Esophagus squamous epithelium (tissue), 5 donors: ENCODE measurements at regions not wholly inside any gene's neighbourhood (a gene's known extent, or its start where the extent isn't known, plus 50 kb on each side); places are given as distances from the start of the nearest gene placed in this dataset.

Experiments used
- DNase-seq: peaks from one replicate; lab custom pipeline; 2025; lab: John Stamatoyannopoulos, UW
- H3K27ac ChIP-seq, 4 donors: fragments of 200-600 bp; sonication (generic); one replicate each; pipeline ENCODE4 v1.5.1; 2016 to 2019; ENCODE audit warnings: mild to moderate bottlenecking in 1 of 4
- H3K27me3 ChIP-seq, 4 donors: fragments of 200-600 bp; sonication (generic); 1 replicate in 3 of 4; 2 replicates in 1 of 4; pipeline versions ENCODE4 v1.5.1 to v1.6.0; 2017 to 2021; ENCODE audit warnings: antibody characterized with exemption in 1 of 4
- H3K36me3 ChIP-seq, 3 donors: fragments of 200-600 bp; sonication (generic); one replicate each; pipeline ENCODE4 v1.5.1; 2016 to 2019
- H3K4me1 ChIP-seq, 3 donors: fragments of 200-600 bp; sonication (generic); one replicate each; pipeline ENCODE4 v1.5.1; 2017 to 2019
- H3K4me3 ChIP-seq, 4 donors: fragments of 200-600 bp; sonication (generic); 1 replicate in 3 of 4; 2 replicates in 1 of 4; pipeline ENCODE4 v1.5.1; 2016 to 2019; ENCODE audit warnings: mild to moderate bottlenecking in 2 of 4, moderate library complexity in 1 of 4
- H3K9me3 ChIP-seq, 3 donors: fragments of 200-600 bp; sonication (generic); one replicate each; pipeline ENCODE4 v1.5.1; 2016 to 2019
- CTCF ChIP-seq, 6 experiments: fragments of 450-650 bp in 4 of 6; fragments of 200-600 bp in 2 of 6; sonication (generic) in 2 of 6; IDR thresholded peaks; one replicate each; pipeline ENCODE4 v1.5.1; 2016 to 2019; ENCODE audit warnings: antibody characterized with exemption in 6 of 6, mild to moderate bottlenecking in 4 of 6, moderate library complexity in 4 of 6
- POLR2A ChIP-seq, 4 donors: fragments of 450-650 bp; IDR thresholded peaks; one replicate each; pipeline ENCODE4 v1.6.1; 2017; ENCODE audit warnings: antibody characterized with exemption in 4 of 4, mild to moderate bottlenecking in 4 of 4, moderate library complexity in 3 of 4
- WGBS, 2 donors: methylation state at CpG; one replicate each; pipeline ENCODE4 v1.1.5; 2018; 5-methylcytosine and 5-hydroxymethylcytosine counted together
- intact Hi-C: fragments of 100-400 bp; cut with DNase I; formaldehyde crosslinking; loops from one replicate; pipeline ENCODE4 v1.15.0; 2022
- donor health status: DM: yes; HTN: yes; CAD: no.

- H3K27me3 ChIP-seq = no peaks in the 10 kb centered on the region
- 67 to 85% methylated on average over 1 of the region's 1 CpG for WGBS, 2 donors
Measured at GRCh38 chr2:164234074-164234473, 387.2 kb downstream of the GRB14 start.

DNA sequence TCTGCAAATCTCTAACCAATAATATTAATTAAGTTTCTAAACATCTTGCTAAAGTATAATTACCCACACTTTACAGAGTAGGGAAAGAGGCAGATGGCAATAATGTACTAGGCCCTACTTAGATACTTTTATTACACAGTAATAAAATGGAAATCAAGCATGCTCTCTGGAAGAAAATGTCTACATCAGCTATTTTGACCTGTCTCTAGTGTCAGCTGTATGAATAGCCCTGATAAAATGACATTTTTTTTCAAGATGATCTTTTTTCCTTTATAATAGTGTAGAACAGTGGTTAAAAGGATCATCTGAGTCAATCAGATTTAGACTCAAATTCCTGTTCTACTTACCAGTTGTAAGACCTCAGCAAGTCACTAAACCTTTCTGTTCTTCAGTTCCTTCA is 397.3 kb downstream of the GRB14 start:
- Histone ChIP-seq H3K36me3 (no peaks in the 10 kb centered on the region), H3K9me3 (no peaks in the 10 kb centered on the region), H3K27ac (no peak overlapping the region), H3K27me3 (no peaks in the 10 kb centered on the region), H3K4me3 (no peak overlapping the region), H3K4me1 (no peaks in the 10 kb centered on the region)
- TF ChIP-seq POLR2A (IDR thresholded peaks at IDR 0.05) = no peak
- intact Hi-C loops = no loop called here
- no peak for DNase-seq

More at GRCh38 chr2:164234074-164234473, 387.2 kb downstream of the GRB14 start:
- no peak overlapping the region for H3K4me3 ChIP-seq
- intact Hi-C loops = no loop called here
- H3K9me3 ChIP-seq = no peaks in the 10 kb centered on the region
- no peak for DNase-seq
- no peaks in the 10 kb centered on the region for H3K4me1 ChIP-seq
- no peak overlapping the region for H3K27ac ChIP-seq
- H3K36me3 ChIP-seq = no peaks in the 10 kb centered on the region
- TF ChIP-seq CTCF (IDR thresholded peaks at IDR 0.05) (no peak), POLR2A (IDR thresholded peaks at IDR 0.05) (no peak)

DNA sequence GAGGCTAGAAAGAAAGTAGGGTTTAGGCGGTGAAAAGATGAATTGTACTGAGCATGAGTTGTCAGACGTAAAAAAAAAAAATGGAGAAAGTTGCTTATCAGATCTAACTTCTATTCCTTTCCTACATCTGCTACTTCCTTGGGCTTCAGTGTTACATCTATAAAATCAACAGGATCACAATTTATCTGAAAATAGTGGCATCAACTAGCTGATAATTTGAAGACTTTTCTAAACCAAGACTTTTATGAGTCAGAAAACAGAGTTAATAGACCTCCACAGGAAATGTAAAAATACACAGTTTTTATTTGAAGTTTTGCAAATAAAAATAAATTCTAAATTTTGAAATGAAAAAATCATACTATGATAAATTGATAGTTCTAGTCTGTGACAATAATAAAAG is 399.8 kb downstream of the GRB14 start:
- no peak for TF ChIP-seq POLR2A (IDR thresholded peaks at IDR 0.05)
- TF ChIP-seq CTCF (IDR thresholded peaks at IDR 0.05) = no peak
- WGBS, 2 donors = 60 to 77% methylated on average over 2 of the region's 2 CpGs
- no peaks in the 10 kb centered on the region for H3K27me3 ChIP-seq
- H3K27ac ChIP-seq = no peak overlapping the region
- no peaks in the 10 kb centered on the region for H3K4me1 ChIP-seq
- DNase-seq = no peak
- no peaks in the 10 kb centered on the region for H3K36me3 ChIP-seq
- H3K9me3 ChIP-seq = no peaks in the 10 kb centered on the region
- H3K4me3 ChIP-seq = no peak overlapping the region
- intact Hi-C loops = no loop called here

GRCh38 chr2:164220265-164220664 is 401.0 kb downstream of the GRB14 start:
- H3K36me3 ChIP-seq = no peaks in the 10 kb centered on the region
- no peak overlapping the region for H3K4me3 ChIP-seq
- H3K27ac ChIP-seq = no peak overlapping the region
- no peak for DNase-seq
- intact Hi-C loops = no loop called here
- WGBS, 2 donors = 57 to 71% methylated on average over 4 of the region's 4 CpGs
- no peaks in the 10 kb centered on the region for H3K27me3 ChIP-seq
- no peaks in the 10 kb centered on the region for H3K9me3 ChIP-seq
- no peaks in the 10 kb centered on the region for H3K4me1 ChIP-seq
- TF ChIP-seq POLR2A (IDR thresholded peaks at IDR 0.05) (no peak), CTCF (IDR thresholded peaks at IDR 0.05) (no peak)

DNA sequence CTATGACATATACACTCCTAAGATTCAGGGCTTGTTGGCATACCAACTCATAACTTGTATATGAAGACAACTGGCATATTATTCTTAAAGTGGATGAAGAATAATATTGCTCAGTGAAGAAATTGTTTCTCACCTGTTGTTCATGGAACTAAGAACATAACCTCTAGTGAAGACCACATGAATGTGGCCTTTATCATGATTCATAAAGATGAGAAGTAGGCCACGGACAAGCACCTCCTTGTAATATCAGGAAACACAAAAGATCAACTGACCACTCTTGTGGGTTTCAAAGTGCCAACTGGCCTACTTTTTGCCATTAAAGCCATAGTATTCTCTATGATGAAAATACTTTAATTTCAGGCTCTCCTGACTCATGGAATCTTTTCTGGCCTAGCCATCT is 407.4 kb downstream of the GRB14 start:
- H3K27me3 ChIP-seq = no peaks in the 10 kb centered on the region
- DNase-seq = no peak
- H3K4me1 ChIP-seq = no peaks in the 10 kb centered on the region
- no peaks in the 10 kb centered on the region for H3K36me3 ChIP-seq
- H3K9me3 ChIP-seq = no peaks in the 10 kb centered on the region
- TF ChIP-seq POLR2A (IDR thresholded peaks at IDR 0.05) (no peak), CTCF (IDR thresholded peaks at IDR 0.05) (no peak)
- intact Hi-C loops = no loop called here
- no peak overlapping the region for H3K27ac ChIP-seq
- WGBS, 2 donors = 50 to 86% methylated on average over 1 of the region's 1 CpG
- no peak overlapping the region for H3K4me3 ChIP-seq

- Histone ChIP-seq H3K36me3 (no peaks in the 10 kb centered on the region), H3K4me3 (no peak overlapping the region), H3K4me1 (no peaks in the 10 kb centered on the region), H3K27ac (no peak overlapping the region), H3K27me3 (no peaks in the 10 kb centered on the region), H3K9me3 (no peaks in the 10 kb centered on the region)
- DNase-seq = no peak
- WGBS, 2 donors = 0 to 5% methylated on average over 1 of the region's 1 CpG
- intact Hi-C loops = no loop called here
- TF ChIP-seq POLR2A (IDR thresholded peaks at IDR 0.05) (no peak), CTCF (IDR thresholded peaks at IDR 0.05) (no peak)
Measured at GRCh38 chr2:164205347-164205746, 415.9 kb downstream of the GRB14 start.
